A549 (cell line): ENCODE measurements at regions not wholly inside any gene's neighbourhood (a gene's known extent, or its start where the extent isn't known, plus 50 kb on each side); places are given as distances from the start of the nearest gene placed in this dataset.

Experiments used
- ATAC-seq, 2 experiments: fragments of 200-7000 bp in 1 of 2; fragments of >200 bp in 1 of 2; cut with Nextera tagmentation in 1 of 2; cut with Tn5 transposase in 1 of 2; 3 replicates each; pipeline versions ENCODE4 v1.8.0 to v1.9.1; 2018 to 2020; ENCODE audit warnings: mild to moderate bottlenecking in 1 of 2, moderate library complexity in 1 of 2
- CTCF ChIA-PET: fragments of 300-600 bp; sonication (Branson Sonifier 250); formaldehyde crosslinking; extraction: SDS; loops from one replicate; lab custom pipeline; 2021; ENCODE audit warnings: antibody characterized with exemption, inconsistent platforms; lab: Yijun Ruan, JAX
- POLR2A ChIA-PET: fragments of 350-600 bp; formaldehyde crosslinking; extraction: SDS; loops from one replicate; lab custom pipeline; 2021; ENCODE audit warnings: antibody characterized with exemption, inconsistent platforms; lab: Yijun Ruan, JAX
- DNase-seq, 2 experiments: peaks; one replicate each; pipeline versions ENCODE4 v3.0.0 to v3.0.0-alpha.2; 2011 to 2016; ENCODE audit warnings: low read depth in 1 of 2, low spot score in 1 of 2
- FAIRE-seq: peaks from 2 replicates; lab custom pipeline; 2011; peaks lifted over from hg19 to GRCh38; lab: Jason Lieb, UNC
- H3K27ac ChIP-seq, 2 experiments: fragments of >200 bp; sonication (Bioruptor Twin); formaldehyde crosslinking; 3 replicates each; pipeline ENCODE4 v1.5.1; 2016 to 2017
- H3K4me1 ChIP-seq: fragments of >200 bp; sonication (Bioruptor Twin); formaldehyde crosslinking; 3 replicates; pipeline ENCODE4 v1.6.1; 2016
- H3K4me2 ChIP-seq: fragments of >200 bp; sonication (Bioruptor Twin); formaldehyde crosslinking; 3 replicates; pipeline ENCODE4 v1.6.1; 2016
- H3K4me3 ChIP-seq: fragments of >200 bp; sonication (Bioruptor Twin); formaldehyde crosslinking; 3 replicates; pipeline ENCODE4 v1.5.1; 2016
- H3K9me3 ChIP-seq: fragments of >200 bp; sonication (Bioruptor Twin); formaldehyde crosslinking; 3 replicates; pipeline ENCODE4 v1.6.1; 2016
- BHLHE40 ChIP-seq: IDR thresholded peaks from 2 replicates; pipeline ENCODE4 v1.6.1; 2012; ENCODE audit warnings: low read depth, low read length, inconsistent platforms
- CHD2 ChIP-seq: fragments of 150-350 bp; IDR thresholded peaks from 2 replicates; pipeline ENCODE4 v1.6.1; 2014; ENCODE audit warnings: low read length; ENCODE audit not compliant: partially characterized antibody
- EHMT2 ChIP-seq: fragments of 200-600 bp; sonication (generic); IDR thresholded peaks from 2 replicates; pipeline ENCODE4 v1.6.1; 2016; ENCODE audit warnings: antibody characterized with exemption, low read depth, mild to moderate bottlenecking, moderate library complexity
- ELK1 ChIP-seq: fragments of 150-350 bp; IDR thresholded peaks from 2 replicates; pipeline ENCODE4 v1.6.1; 2014; ENCODE audit warnings: low read depth, mild to moderate bottlenecking, low read length
- ESRRA ChIP-seq: fragments of 150-350 bp; IDR thresholded peaks from 2 replicates; pipeline ENCODE4 v1.6.1; 2014; ENCODE audit warnings: mild to moderate bottlenecking, low read length, borderline replicate concordance
- FOSB ChIP-seq: fragments of 250-450 bp; sonication (Bioruptor Pico); IDR thresholded peaks from 2 replicates; pipeline ENCODE4 v1.5.0; 2020; ENCODE audit warnings: mild to moderate bottlenecking, moderate library complexity
- FOSL2 ChIP-seq, 2 experiments: fragments of 450-650 bp in 1 of 2; fragments of >200 bp in 1 of 2; sonication (Bioruptor Twin) in 1 of 2; formaldehyde crosslinking; IDR thresholded peaks; 2 replicates each; pipeline versions ENCODE4 v1.5.0 to v1.6.1; 2016 to 2020; ENCODE audit warnings: mild to moderate bottlenecking in 1 of 2, moderate library complexity in 1 of 2
- HDAC2 ChIP-seq: fragments of 200-600 bp; sonication (generic); IDR thresholded peaks from 2 replicates; pipeline ENCODE4 v1.6.1; 2016
- HEYL ChIP-seq: fragments of 250-450 bp; sonication (Bioruptor Pico); IDR thresholded peaks from 2 replicates; pipeline ENCODE4 v1.8.0; 2021; ENCODE audit warnings: mild to moderate bottlenecking, moderate library complexity
- HOXB5 ChIP-seq: fragments of 250-450 bp; sonication (Bioruptor Pico); IDR thresholded peaks from 2 replicates; pipeline ENCODE4 v1.5.0; 2020; ENCODE audit warnings: mild to moderate bottlenecking, moderate library complexity
- JUNB ChIP-seq: fragments of >200 bp; sonication (Bioruptor Twin); formaldehyde crosslinking; IDR thresholded peaks from 2 replicates; pipeline ENCODE4 v1.6.1; 2016
- KDM1A ChIP-seq: fragments of 200-600 bp; sonication (generic); IDR thresholded peaks from 2 replicates; pipeline ENCODE4 v1.6.1; 2016; ENCODE audit warnings: low read depth, mild to moderate bottlenecking
- MAZ ChIP-seq: fragments of 150-350 bp; IDR thresholded peaks from 2 replicates; pipeline ENCODE4 v1.6.1; 2014; ENCODE audit warnings: antibody characterized with exemption, low read depth, low read length, borderline replicate concordance
- MYC ChIP-seq: IDR thresholded peaks from 2 replicates; pipeline ENCODE4 v1.6.1; 2012; ENCODE audit warnings: mild to moderate bottlenecking, inconsistent platforms, low read length, improper control_type of control experiment, borderline replicate concordance
- POLR2A ChIP-seq: IDR thresholded peaks from 2 replicates; pipeline ENCODE4 v1.6.1; 2012; ENCODE audit warnings: mild to moderate bottlenecking, low read length
- POLR2AphosphoS2 ChIP-seq: conservative IDR thresholded peaks from 2 replicates; pipeline ENCODE4 v1.6.1; 2012; ENCODE audit warnings: low read length, improper control_type of control experiment, inconsistent platforms
- RAD21 ChIP-seq, 2 experiments: fragments of >200 bp in 1 of 2; sonication (Bioruptor Twin) in 1 of 2; formaldehyde crosslinking in 1 of 2; IDR thresholded peaks in 1 of 2; conservative IDR thresholded peaks in 1 of 2; 2 replicates in 1 of 2; 3 replicates in 1 of 2; pipeline ENCODE4 v1.6.1; 2012 to 2018; ENCODE audit warnings: inconsistent platforms in 1 of 2
- RCOR1 ChIP-seq: fragments of 150-350 bp; IDR thresholded peaks from 2 replicates; pipeline ENCODE4 v1.6.1; 2014; ENCODE audit warnings: antibody characterized with exemption, low read length, low read depth
- RNF2 ChIP-seq: fragments of 200-600 bp; sonication (generic); IDR thresholded peaks from 2 replicates; pipeline ENCODE4 v1.6.1; 2016; ENCODE audit warnings: low read depth, mild to moderate bottlenecking, antibody characterized with exemption, moderate library complexity, borderline replicate concordance
- SMC3 ChIP-seq: fragments of >200 bp; sonication (Bioruptor Twin); formaldehyde crosslinking; IDR thresholded peaks from 3 replicates; pipeline ENCODE4 v1.6.1; 2018; ENCODE audit warnings: inconsistent platforms
- USF2 ChIP-seq: fragments of 450-650 bp; IDR thresholded peaks from 2 replicates; pipeline ENCODE4 v1.6.1; 2014; ENCODE audit warnings: antibody characterized with exemption
- ZC3H11A ChIP-seq: fragments of 450-650 bp; IDR thresholded peaks from 2 replicates; pipeline ENCODE4 v1.6.1; 2014; ENCODE audit warnings: antibody characterized with exemption, mild to moderate bottlenecking
- ZSCAN20 ChIP-seq: fragments of 250-450 bp; sonication (Bioruptor Pico); IDR thresholded peaks from 2 replicates; pipeline ENCODE4 v1.8.0; 2022; ENCODE audit warnings: mild to moderate bottlenecking, moderate library complexity
- WGBS: methylation state at CpG from one replicate; pipeline ENCODE4 v1.1.6; 2017; ENCODE audit errors: missing lambda C conversion rate; 5-methylcytosine and 5-hydroxymethylcytosine counted together
- TF ChIP-seq, protein P1 (sequence below): fragments of >200 bp; sonication (Bioruptor Twin); formaldehyde crosslinking; IDR thresholded peaks from 2 replicates; pipeline ENCODE4 v1.6.1; 2016
- TF ChIP-seq, protein P2 (sequence below): fragments of >200 bp; sonication (Bioruptor Twin); formaldehyde crosslinking; IDR thresholded peaks from 3 replicates; pipeline ENCODE4 v1.6.1; 2016

DNA sequence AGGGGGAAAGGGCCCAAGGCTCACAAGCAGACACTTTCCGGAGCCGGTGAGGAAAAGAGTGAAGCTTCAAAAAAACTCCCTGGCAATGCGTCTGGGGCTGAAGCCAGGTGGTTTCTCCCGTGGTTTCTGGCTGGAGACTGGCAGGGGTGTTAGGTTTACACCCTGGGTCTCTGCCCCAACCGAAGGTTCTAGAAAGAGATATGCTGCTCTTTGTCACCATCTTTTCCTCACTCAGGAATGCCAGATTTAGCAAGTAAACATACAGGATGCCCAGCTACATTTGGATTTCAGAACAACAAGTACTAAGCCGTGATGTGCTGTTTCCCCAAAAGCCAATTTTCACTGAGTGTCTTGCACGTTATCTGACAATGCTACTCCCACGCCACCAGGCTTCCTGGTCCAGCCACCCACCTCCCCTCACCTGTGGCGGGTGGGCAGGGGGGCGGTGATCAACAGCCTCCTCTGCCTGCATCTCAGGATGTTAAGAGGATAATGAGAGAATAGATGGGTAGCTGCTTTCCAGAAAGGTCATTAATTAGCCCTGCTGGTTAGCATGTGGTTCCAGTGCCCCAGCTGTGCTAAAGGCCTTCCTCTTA lies 69.6 kb upstream of the OLIG2 start (continued):
- TF ChIP-seq ZSCAN20 (CRISPR knock-in tag) (no peak), SMC3 (no peak)

GRCh38 chr21:32957545-32957944 lies 68.2 kb upstream of the OLIG2 start:
- DNase-seq (no peak), FAIRE-seq (no peak), ATAC-seq (no peak)
- no peak overlapping the region for H3K4me2 ChIP-seq
- no peaks in the 10 kb centered on the region for H3K9me3 ChIP-seq
- H3K4me3 ChIP-seq, result no peak overlapping the region
- H3K4me1 ChIP-seq, result no peaks in the 10 kb centered on the region
- TF ChIP-seq BHLHE40 (no peak), ELK1 (no peak), RAD21 (conservative IDR thresholded peaks at IDR 0.05 in 1 of 2, IDR thresholded peaks at IDR 0.05 in 1 of 2) (no peak), EHMT2 (no peak), MAZ (no peak), FOSB (CRISPR knock-in tag) (no peak), KDM1A (no peak), HEYL (no peak), ESRRA (no peak), CHD2 (no peak), JUNB (no peak), RCOR1 (no peak), USF2 (no peak), FOSL2 (IDR thresholded peaks at IDR 0.05) (no peak), FOSL2 (CRISPR knock-in tag; IDR thresholded peaks at IDR 0.05) (no peak), HDAC2 (no peak), ZC3H11A (no peak)
- TF ChIP-seq, protein P1, sequence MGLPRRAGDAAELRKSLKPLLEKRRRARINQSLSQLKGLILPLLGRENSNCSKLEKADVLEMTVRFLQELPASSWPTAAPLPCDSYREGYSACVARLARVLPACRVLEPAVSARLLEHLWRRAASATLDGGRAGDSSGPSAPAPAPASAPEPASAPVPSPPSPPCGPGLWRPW, result no peak
- TF ChIP-seq, protein P2, sequence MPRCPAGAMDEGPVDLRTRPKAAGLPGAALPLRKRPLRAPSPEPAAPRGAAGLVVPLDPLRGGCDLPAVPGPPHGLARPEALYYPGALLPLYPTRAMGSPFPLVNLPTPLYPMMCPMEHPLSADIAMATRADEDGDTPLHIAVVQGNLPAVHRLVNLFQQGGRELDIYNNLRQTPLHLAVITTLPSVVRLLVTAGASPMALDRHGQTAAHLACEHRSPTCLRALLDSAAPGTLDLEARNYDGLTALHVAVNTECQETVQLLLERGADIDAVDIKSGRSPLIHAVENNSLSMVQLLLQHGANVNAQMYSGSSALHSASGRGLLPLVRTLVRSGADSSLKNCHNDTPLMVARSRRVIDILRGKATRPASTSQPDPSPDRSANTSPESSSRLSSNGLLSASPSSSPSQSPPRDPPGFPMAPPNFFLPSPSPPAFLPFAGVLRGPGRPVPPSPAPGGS, result no peak
- WGBS, result 50% methylated on average over 8 of the region's 8 CpGs
- POLR2A ChIA-PET, result no interaction called here
- CTCF ChIA-PET, result interaction anchor here (1.2 kb wide), 1 partner anchor 170 kb away, joined by 3 read pairs; no protein-coding TSS in a partner anchor
- no peak overlapping the region for H3K27ac ChIP-seq

DNA sequence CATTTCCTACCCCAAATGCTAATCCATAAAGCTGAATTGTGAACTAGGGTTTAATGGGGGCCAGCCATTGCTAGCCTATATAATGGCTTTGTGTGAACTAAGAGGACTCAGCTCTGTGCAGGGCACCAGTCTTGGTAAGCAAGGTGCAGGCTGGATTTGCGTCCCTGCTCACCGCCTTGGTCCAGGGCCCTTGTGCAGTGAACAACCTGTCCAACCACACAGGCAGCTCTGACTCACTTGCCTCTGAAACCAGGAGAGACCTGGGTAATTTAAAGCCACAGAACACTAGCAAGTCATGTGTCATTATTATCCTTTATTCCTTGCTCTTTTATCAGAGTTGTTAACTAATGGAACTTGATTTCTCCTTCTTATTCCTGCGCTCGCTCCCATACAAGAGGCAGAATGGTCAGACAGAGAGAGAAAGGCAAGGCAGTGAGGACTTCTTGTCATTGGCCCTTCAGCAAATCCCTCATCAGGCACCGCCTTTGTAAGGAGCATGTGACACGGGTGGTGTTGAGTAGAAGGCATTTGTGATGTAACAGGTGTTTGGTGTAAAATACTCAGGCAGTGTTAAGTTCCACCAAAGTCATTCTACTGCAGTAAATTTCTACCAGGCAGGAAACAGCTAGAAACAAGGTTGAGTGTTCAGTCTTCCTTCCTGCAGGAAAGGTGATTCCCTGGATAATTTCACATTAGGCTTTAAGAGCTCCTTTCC lies 67.3 kb upstream of the OLIG2 start:
- H3K4me3 ChIP-seq, result no peak overlapping the region
- H3K4me2 ChIP-seq, result no peak overlapping the region
- H3K27ac ChIP-seq, result no peak overlapping the region
- no peak for FAIRE-seq
- 32% methylated on average over 4 of the region's 6 CpGs for WGBS
- no peak for ATAC-seq
- H3K4me1 ChIP-seq, result no peaks in the 10 kb centered on the region
- no peak for DNase-seq
- TF ChIP-seq POLR2AphosphoS2, result no peak
- TF ChIP-seq HOXB5 (CRISPR knock-in tag), result no peak
- TF ChIP-seq RNF2, result no peak
- TF ChIP-seq POLR2A, result no peak
- TF ChIP-seq MYC, result no peak
- TF ChIP-seq HEYL, result no peak
- H3K9me3 ChIP-seq, result no peaks in the 10 kb centered on the region
- ChIA-PET POLR2A (interaction anchor here (0.6 kb wide), 1 partner anchor 434 kb away, joined by 3 read pairs; no protein-coding TSS in a partner anchor), CTCF (interaction anchor here (1.2 to 2.4 kb wide), 3 partner anchors 18 to 169 kb away, joined by 3 to 7 read pairs (median 6); no protein-coding TSS in a partner anchor)
